PFSK-1 (cell line): ENCODE measurements at regions not wholly inside any gene's neighbourhood (a gene's known extent, or its start where the extent isn't known, plus 50 kb on each side); places are given as distances from the start of the nearest gene placed in this dataset.

Source experiments
- TAF1 ChIP-seq: IDR thresholded peaks from 2 replicates; pipeline ENCODE4 v1.6.1; 2012; ENCODE audit warnings: low read length, control low read depth, borderline replicate concordance; ENCODE audit not compliant: insufficient read depth
- TF ChIP-seq, protein P1 (sequence below), 2 experiments: IDR thresholded peaks; 2 replicates each; pipeline versions ENCODE4 v1.6.1 to v1.8.0; 2011 to 2012; ENCODE audit warnings: low read depth in 2 of 2, low read length in 2 of 2, control low read depth in 1 of 2, inconsistent platforms in 1 of 2, mild to moderate bottlenecking in 1 of 2, moderate library complexity in 1 of 2; ENCODE audit not compliant: insufficient read depth in 1 of 2

DNA sequence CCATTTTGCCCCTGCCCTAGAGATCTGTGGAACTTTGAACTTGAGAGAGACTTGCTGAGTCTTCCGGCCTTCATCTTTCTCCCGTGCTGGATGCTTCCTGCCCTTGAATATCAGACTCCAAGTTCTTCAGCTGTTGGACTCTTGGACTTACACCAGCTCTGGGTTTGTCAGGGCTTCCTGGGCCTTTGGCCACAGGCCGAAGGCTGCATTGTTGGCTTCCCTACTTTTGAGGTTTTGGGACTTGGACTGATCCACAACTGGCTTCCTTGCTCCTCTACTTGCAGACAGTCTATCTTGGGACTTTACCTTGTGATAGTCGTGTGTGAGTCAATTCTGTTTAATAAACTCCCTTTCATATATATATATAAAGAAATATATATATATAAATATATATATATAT is 1071.0 kb downstream of the ADGRL3 start:
- TF ChIP-seq, protein P1, sequence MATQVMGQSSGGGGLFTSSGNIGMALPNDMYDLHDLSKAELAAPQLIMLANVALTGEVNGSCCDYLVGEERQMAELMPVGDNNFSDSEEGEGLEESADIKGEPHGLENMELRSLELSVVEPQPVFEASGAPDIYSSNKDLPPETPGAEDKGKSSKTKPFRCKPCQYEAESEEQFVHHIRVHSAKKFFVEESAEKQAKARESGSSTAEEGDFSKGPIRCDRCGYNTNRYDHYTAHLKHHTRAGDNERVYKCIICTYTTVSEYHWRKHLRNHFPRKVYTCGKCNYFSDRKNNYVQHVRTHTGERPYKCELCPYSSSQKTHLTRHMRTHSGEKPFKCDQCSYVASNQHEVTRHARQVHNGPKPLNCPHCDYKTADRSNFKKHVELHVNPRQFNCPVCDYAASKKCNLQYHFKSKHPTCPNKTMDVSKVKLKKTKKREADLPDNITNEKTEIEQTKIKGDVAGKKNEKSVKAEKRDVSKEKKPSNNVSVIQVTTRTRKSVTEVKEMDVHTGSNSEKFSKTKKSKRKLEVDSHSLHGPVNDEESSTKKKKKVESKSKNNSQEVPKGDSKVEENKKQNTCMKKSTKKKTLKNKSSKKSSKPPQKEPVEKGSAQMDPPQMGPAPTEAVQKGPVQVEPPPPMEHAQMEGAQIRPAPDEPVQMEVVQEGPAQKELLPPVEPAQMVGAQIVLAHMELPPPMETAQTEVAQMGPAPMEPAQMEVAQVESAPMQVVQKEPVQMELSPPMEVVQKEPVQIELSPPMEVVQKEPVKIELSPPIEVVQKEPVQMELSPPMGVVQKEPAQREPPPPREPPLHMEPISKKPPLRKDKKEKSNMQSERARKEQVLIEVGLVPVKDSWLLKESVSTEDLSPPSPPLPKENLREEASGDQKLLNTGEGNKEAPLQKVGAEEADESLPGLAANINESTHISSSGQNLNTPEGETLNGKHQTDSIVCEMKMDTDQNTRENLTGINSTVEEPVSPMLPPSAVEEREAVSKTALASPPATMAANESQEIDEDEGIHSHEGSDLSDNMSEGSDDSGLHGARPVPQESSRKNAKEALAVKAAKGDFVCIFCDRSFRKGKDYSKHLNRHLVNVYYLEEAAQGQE (IDR thresholded peaks at IDR 0.05; ENCODE audit: insufficient read depth in 1 of 2, low read depth in 2 of 2, low read length in 2 of 2), result no peak
- no peak for TF ChIP-seq TAF1
